Naive thymus-derived CD4-positive, alpha-beta T cell (primary cell): ENCODE measurements at regions not wholly inside any gene's neighbourhood (a gene's known extent, or its start where the extent isn't known, plus 50 kb on each side); places are given as distances from the start of the nearest gene placed in this dataset.

Experiments used
- ATAC-seq: fragments of 150-1000 bp; cut with Tn5 transposase; 2 replicates; pipeline ENCODE4 v1.10.0; 2021; ENCODE audit warnings: mild to moderate bottlenecking, moderate library complexity
- CTCF ChIA-PET: fragments of 350-600 bp; sonication (Branson Sonifier 250); formaldehyde crosslinking; loops from one replicate; lab custom pipeline; 2021; ENCODE audit warnings: antibody characterized with exemption; lab: Charles Lee
- POLR2A ChIA-PET: fragments of 350-600 bp; sonication (Branson Sonifier 250); formaldehyde crosslinking; loops from one replicate; lab custom pipeline; 2021; ENCODE audit warnings: antibody characterized with exemption, inconsistent platforms; lab: Charles Lee
- DNase-seq, 9 donors: peaks; one replicate each; pipeline versions ENCODE4 v3.0.0 to v3.0.0-alpha.2; 2020 to 2022; ENCODE audit warnings: mixed read lengths in 1 of 9
- H3K27ac ChIP-seq: one replicate; pipeline ENCODE4 v1.7.0; 2013; ENCODE audit warnings: mild to moderate bottlenecking, low read depth, low read length, moderate library complexity
- H3K27me3 ChIP-seq, 2 donors: one replicate each; pipeline ENCODE4 v1.7.0; 2013; ENCODE audit warnings: low read length in 2 of 2, mild to moderate bottlenecking in 2 of 2, moderate library complexity in 2 of 2; ENCODE audit not compliant: control insufficient read depth in 2 of 2, insufficient read depth in 2 of 2
- H3K36me3 ChIP-seq, 3 experiments: 1 replicate in 2 of 3; 2 replicates in 1 of 3; pipeline ENCODE4 v1.7.0; 2013; ENCODE audit warnings: low read length in 3 of 3, mild to moderate bottlenecking in 3 of 3, moderate library complexity in 1 of 3; ENCODE audit not compliant: insufficient read depth in 3 of 3, control insufficient read depth in 2 of 3
- H3K4me1 ChIP-seq, 2 donors: one replicate each; pipeline ENCODE4 v1.7.0; 2013; ENCODE audit warnings: low read length in 2 of 2, mild to moderate bottlenecking in 2 of 2, moderate library complexity in 1 of 2; ENCODE audit not compliant: control insufficient read depth in 2 of 2, insufficient read depth in 2 of 2
- H3K4me3 ChIP-seq: 2 replicates; pipeline ENCODE4 v1.7.0; 2013; ENCODE audit warnings: mild to moderate bottlenecking, low read length
- H3K9me3 ChIP-seq, 3 experiments: 1 replicate in 2 of 3; 2 replicates in 1 of 3; pipeline ENCODE4 v1.7.0; 2013; ENCODE audit warnings: low read length in 3 of 3; ENCODE audit not compliant: control insufficient read depth in 2 of 3
- H3K27ac Mint-ChIP-seq, 9 donors: one replicate each; pipeline ENCODE4 v1.8.0; 2020 to 2022; ENCODE audit warnings: mixed read lengths in 9 of 9, mild to moderate bottlenecking in 8 of 9, moderate library complexity in 5 of 9, inconsistent platforms in 2 of 9
- H3K27me3 Mint-ChIP-seq, 5 donors: one replicate each; pipeline ENCODE4 v1.8.0; 2021 to 2022; ENCODE audit warnings: mixed read lengths in 5 of 5, mild to moderate bottlenecking in 1 of 5
- H3K36me3 Mint-ChIP-seq, 5 donors: one replicate each; pipeline ENCODE4 v1.8.0; 2020 to 2022; ENCODE audit warnings: mixed read lengths in 5 of 5, mild to moderate bottlenecking in 3 of 5, inconsistent platforms in 1 of 5
- H3K4me1 Mint-ChIP-seq, 7 donors: one replicate each; pipeline ENCODE4 v1.8.0; 2020 to 2022; ENCODE audit warnings: mixed read lengths in 7 of 7, mild to moderate bottlenecking in 3 of 7, inconsistent platforms in 1 of 7
- H3K4me3 Mint-ChIP-seq, 10 donors: one replicate each; pipeline ENCODE4 v1.8.0; 2020 to 2022; ENCODE audit warnings: mild to moderate bottlenecking in 10 of 10, mixed read lengths in 10 of 10, moderate library complexity in 6 of 10, inconsistent platforms in 2 of 10
- H3K9me3 Mint-ChIP-seq, 11 donors: one replicate each; pipeline ENCODE4 v1.8.0; 2020 to 2022; ENCODE audit warnings: mixed read lengths in 11 of 11, mild to moderate bottlenecking in 4 of 11, inconsistent platforms in 1 of 11, moderate library complexity in 1 of 11
- intact Hi-C, 2 donors: fragments of 100-400 bp; cut with micrococcal nuclease; formaldehyde crosslinking; loops; one replicate each; pipeline ENCODE4 v1.15.1; 2023

- DNase-seq (no peak), ATAC-seq (no peak)
- H3K9me3 Mint-ChIP-seq = peaks cover 0 to 12% (median 0%) of the 10 kb centered on the region in 11 donors
- peaks cover 7 to 58% (median 30%) of the 10 kb centered on the region in 5 donors for H3K27me3 Mint-ChIP-seq
- H3K4me3 ChIP-seq = no peak overlapping the region
- no peaks in the 10 kb centered on the region for H3K4me1 ChIP-seq
- H3K36me3 Mint-ChIP-seq = peaks cover 0 to 4% (median 3%) of the 10 kb centered on the region in 5 donors
- intact Hi-C loops = no loop called here
- ChIA-PET POLR2A (no interaction called here), CTCF (no interaction called here)
- H3K4me3 Mint-ChIP-seq = no peak overlapping the region
- no peaks in the 10 kb centered on the region for H3K27me3 ChIP-seq
- no peak overlapping the region for H3K27ac ChIP-seq
- H3K9me3 ChIP-seq = no peaks in the 10 kb centered on the region
- H3K36me3 ChIP-seq = no peaks in the 10 kb centered on the region
- H3K4me1 Mint-ChIP-seq = no peaks in the 10 kb centered on the region
- no peak overlapping the region for H3K27ac Mint-ChIP-seq
These were observed 104.1 kb downstream of the ZNF518B start for GRCh38 chr4:10353110-10353509.

GRCh38 chr4:10348241-10348640 is 109.0 kb downstream of the ZNF518B start:
- H3K4me1 Mint-ChIP-seq = peaks cover 0 to 1% (median 0%) of the 10 kb centered on the region in 7 donors
- CTCF ChIA-PET = no interaction called here
- Histone ChIP-seq H3K27ac (no peak overlapping the region), H3K27me3 (no peaks in the 10 kb centered on the region), H3K4me1 (no peaks in the 10 kb centered on the region), H3K9me3 (no peaks in the 10 kb centered on the region), H3K4me3 (no peak overlapping the region), H3K36me3 (no peaks in the 10 kb centered on the region)
- H3K27ac Mint-ChIP-seq = no peak overlapping the region
- peaks cover 4 to 46% (median 19%) of the 10 kb centered on the region in 5 donors for H3K27me3 Mint-ChIP-seq
- POLR2A ChIA-PET = no interaction called here
- no peak overlapping the region for H3K4me3 Mint-ChIP-seq
- DNase-seq = no peak
- intact Hi-C loops = no loop called here
- H3K36me3 Mint-ChIP-seq = no peaks in the 10 kb centered on the region
- H3K9me3 Mint-ChIP-seq = peaks cover 0 to 8% (median 0%) of the 10 kb centered on the region in 11 donors
- ATAC-seq = no peak

GRCh38 chr4:10347815-10348214 is 109.4 kb downstream of the ZNF518B start:
- peaks cover 5 to 46% (median 18%) of the 10 kb centered on the region in 5 donors for H3K27me3 Mint-ChIP-seq
- ATAC-seq = no peak
- CTCF ChIA-PET = no interaction called here

GRCh38 chr4:10347281-10347795 is 109.9 kb downstream of the ZNF518B start:
- Histone ChIP-seq H3K4me3 (no peak overlapping the region), H3K27me3 (no peaks in the 10 kb centered on the region), H3K36me3 (no peaks in the 10 kb centered on the region), H3K4me1 (no peaks in the 10 kb centered on the region), H3K27ac (no peak overlapping the region), H3K9me3 (no peaks in the 10 kb centered on the region)
- ChIA-PET POLR2A (no interaction called here), CTCF (no interaction called here)
- H3K27ac Mint-ChIP-seq = no peak overlapping the region
- no peaks in the 10 kb centered on the region for H3K36me3 Mint-ChIP-seq
- DNase-seq = no peak
- H3K27me3 Mint-ChIP-seq = peaks cover 5 to 46% (median 14%) of the 10 kb centered on the region in 5 donors
- ATAC-seq = no peak
- no peak overlapping the region for H3K4me3 Mint-ChIP-seq
- H3K9me3 Mint-ChIP-seq = peaks cover 0 to 3% (median 0%) of the 10 kb centered on the region in 11 donors
- intact Hi-C loops = no loop called here
- peaks cover 0 to 1% (median 0%) of the 10 kb centered on the region in 7 donors for H3K4me1 Mint-ChIP-seq

More at GRCh38 chr4:10347815-10348214, 109.4 kb downstream of the ZNF518B start:
- Histone ChIP-seq H3K4me3 (no peak overlapping the region), H3K27ac (no peak overlapping the region), H3K27me3 (no peaks in the 10 kb centered on the region), H3K9me3 (no peaks in the 10 kb centered on the region), H3K4me1 (no peaks in the 10 kb centered on the region), H3K36me3 (no peaks in the 10 kb centered on the region)
- peaks cover 0 to 4% (median 0%) of the 10 kb centered on the region in 11 donors for H3K9me3 Mint-ChIP-seq
- H3K4me3 Mint-ChIP-seq = no peak overlapping the region
- no peaks in the 10 kb centered on the region for H3K36me3 Mint-ChIP-seq
- H3K27ac Mint-ChIP-seq = no peak overlapping the region
- POLR2A ChIA-PET = no interaction called here
- peaks cover 0 to 1% (median 0%) of the 10 kb centered on the region in 7 donors for H3K4me1 Mint-ChIP-seq
- no peak for DNase-seq
- intact Hi-C loops = no loop called here

- peaks cover 0 to 3% (median 0%) of the 10 kb centered on the region in 11 donors for H3K9me3 Mint-ChIP-seq
- H3K27me3 ChIP-seq = no peaks in the 10 kb centered on the region
- no peaks in the 10 kb centered on the region for H3K9me3 ChIP-seq
- no peaks in the 10 kb centered on the region for H3K36me3 Mint-ChIP-seq
- ChIA-PET CTCF (no interaction called here), POLR2A (no interaction called here)
- ATAC-seq (no peak), DNase-seq (no peak)
- H3K4me3 Mint-ChIP-seq = no peak overlapping the region
- no peaks in the 10 kb centered on the region for H3K4me1 ChIP-seq
- H3K4me3 ChIP-seq = no peak overlapping the region
- H3K36me3 ChIP-seq = no peaks in the 10 kb centered on the region
- H3K27me3 Mint-ChIP-seq = peaks cover 6 to 35% (median 14%) of the 10 kb centered on the region in 5 donors
- no peak overlapping the region for H3K27ac ChIP-seq
- H3K27ac Mint-ChIP-seq = no peak overlapping the region
- intact Hi-C loops = no loop called here
- H3K4me1 Mint-ChIP-seq = peaks cover 0 to 1% (median 0%) of the 10 kb centered on the region in 7 donors
These were observed 111.2 kb downstream of the ZNF518B start for GRCh38 chr4:10346023-10346422.

GRCh38 chr4:10345381-10345784 is 111.8 kb downstream of the ZNF518B start:
- H3K9me3 Mint-ChIP-seq = peaks cover 0 to 3% (median 0%) of the 10 kb centered on the region in 11 donors
- POLR2A ChIA-PET = no interaction called here

GRCh38 chr4:10344824-10345223 is 112.4 kb downstream of the ZNF518B start:
- peaks cover 6 to 32% (median 14%) of the 10 kb centered on the region in 5 donors for H3K27me3 Mint-ChIP-seq
- H3K4me3 Mint-ChIP-seq = no peak overlapping the region
- no peaks in the 10 kb centered on the region for H3K36me3 Mint-ChIP-seq
- ChIA-PET POLR2A (no interaction called here), CTCF (no interaction called here)
- H3K27me3 ChIP-seq = no peaks in the 10 kb centered on the region
- H3K9me3 Mint-ChIP-seq = peaks cover 0 to 3% (median 0%) of the 10 kb centered on the region in 11 donors
- ATAC-seq = no peak
- H3K27ac ChIP-seq = no peak overlapping the region
- no peaks in the 10 kb centered on the region for H3K9me3 ChIP-seq
- DNase-seq = no peak
- peaks cover 0 to 1% (median 0%) of the 10 kb centered on the region in 7 donors for H3K4me1 Mint-ChIP-seq
- H3K4me1 ChIP-seq = no peaks in the 10 kb centered on the region
- no peak overlapping the region for H3K4me3 ChIP-seq
- no peak overlapping the region for H3K27ac Mint-ChIP-seq
- no peaks in the 10 kb centered on the region for H3K36me3 ChIP-seq
- intact Hi-C loops = no loop called here

More at GRCh38 chr4:10345381-10345784, 111.8 kb downstream of the ZNF518B start:
- Mint-ChIP-seq H3K36me3 (no peaks in the 10 kb centered on the region), H3K27ac (no peak overlapping the region), H3K4me3 (no peak overlapping the region), H3K4me1 (peaks cover 0 to 1% (median 0%) of the 10 kb centered on the region in 7 donors), H3K27me3 (peaks cover 6 to 29% (median 14%) of the 10 kb centered on the region in 5 donors)
- no peak overlapping the region for H3K4me3 ChIP-seq
- no peak overlapping the region for H3K27ac ChIP-seq
- no peaks in the 10 kb centered on the region for H3K9me3 ChIP-seq
- DNase-seq (no peak), ATAC-seq (no peak)
- H3K36me3 ChIP-seq = no peaks in the 10 kb centered on the region
- CTCF ChIA-PET = no interaction called here
- intact Hi-C loops = no loop called here
- H3K4me1 ChIP-seq = no peaks in the 10 kb centered on the region
- H3K27me3 ChIP-seq = no peaks in the 10 kb centered on the region
